Uterus (tissue), 3 donors: ENCODE measurements at regions not wholly inside any gene's neighbourhood (a gene's known extent, or its start where the extent isn't known, plus 50 kb on each side); places are given as distances from the start of the nearest gene placed in this dataset.

Source experiments
- DNase-seq, 2 donors: peaks; one replicate each; pipeline ENCODE4 v3.0.0-alpha.2; 2019 to 2020
- H3K27ac ChIP-seq, 2 donors: fragments of 200-600 bp; sonication (generic); 1 replicate in 1 of 2; 2 replicates in 1 of 2; pipeline ENCODE4 v1.5.1; 2016 to 2018
- H3K27me3 ChIP-seq, 2 donors: fragments of 200-600 bp; sonication (generic); one replicate each; pipeline ENCODE4 v1.5.1; 2018 to 2019; ENCODE audit warnings: control low read depth in 1 of 2
- H3K36me3 ChIP-seq, 2 donors: fragments of 200-600 bp; sonication (generic); one replicate each; pipeline ENCODE4 v1.5.1; 2019; ENCODE audit warnings: control low read depth in 1 of 2
- H3K4me1 ChIP-seq, 2 donors: fragments of 200-600 bp; sonication (generic); one replicate each; pipeline ENCODE4 v1.5.1; 2018 to 2019; ENCODE audit warnings: control low read depth in 1 of 2
- H3K4me3 ChIP-seq, 2 donors: fragments of 200-600 bp; sonication (generic); 1 replicate in 1 of 2; 2 replicates in 1 of 2; pipeline ENCODE4 v1.5.1; 2018 to 2019; ENCODE audit warnings: mild to moderate bottlenecking in 1 of 2
- H3K9me3 ChIP-seq, 2 donors: fragments of 200-600 bp; sonication (generic); one replicate each; pipeline ENCODE4 v1.5.1; 2019; ENCODE audit warnings: control low read depth in 1 of 2
- CTCF ChIP-seq, 4 experiments: fragments of 200-600 bp in 2 of 4; fragments of 450-650 bp in 2 of 4; sonication (generic) in 2 of 4; IDR thresholded peaks; one replicate each; pipeline ENCODE4 v1.5.1; 2016 to 2019; ENCODE audit warnings: antibody characterized with exemption in 4 of 4, mild to moderate bottlenecking in 2 of 4, moderate library complexity in 1 of 4
- POLR2A ChIP-seq, 2 donors: fragments of 450-650 bp; IDR thresholded peaks; one replicate each; pipeline ENCODE4 v1.6.1; 2016; ENCODE audit warnings: antibody characterized with exemption in 2 of 2, mild to moderate bottlenecking in 1 of 2, moderate library complexity in 1 of 2
- intact Hi-C: fragments of 100-400 bp; cut with DNase I; formaldehyde crosslinking; loops from one replicate; pipeline ENCODE4 v1.15.1; 2023; ENCODE audit warnings: low total_unique reads
- donor health status: DM: yes; HTN: yes; CAD: no.

DNA sequence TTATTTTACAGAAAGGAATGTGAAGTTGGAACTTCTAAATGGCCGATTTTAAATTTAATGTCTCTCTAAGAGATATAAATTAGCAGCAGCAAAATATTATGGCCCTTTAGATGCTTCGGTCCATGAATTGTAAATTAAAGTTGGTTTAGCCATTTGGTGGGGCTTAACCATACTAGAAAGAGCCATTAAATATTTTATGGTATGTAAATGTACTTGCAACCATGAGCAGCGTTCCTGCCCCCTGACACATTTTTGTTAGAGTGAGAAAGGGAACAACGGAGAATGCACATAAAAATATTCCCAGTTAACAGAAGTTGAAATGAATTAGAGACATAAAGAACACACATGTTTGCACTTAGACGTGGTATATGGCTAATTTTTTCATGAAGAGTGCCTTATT lies 237.9 kb downstream of the MYLK4 start:
- TF ChIP-seq CTCF (IDR thresholded peaks at IDR 0.05) = no peak
- no peak for TF ChIP-seq POLR2A (IDR thresholded peaks at IDR 0.05)
- Histone ChIP-seq H3K27ac (no peak overlapping the region), H3K4me3 (no peak overlapping the region), H3K27me3 (no peaks in the 10 kb centered on the region), H3K9me3 (no peaks in the 10 kb centered on the region), H3K4me1 (no peaks in the 10 kb centered on the region), H3K36me3 (no peaks in the 10 kb centered on the region)
- DNase-seq = no peak
- intact Hi-C loops = no loop called here

- Histone ChIP-seq H3K4me1 (no peaks in the 10 kb centered on the region), H3K9me3 (no peaks in the 10 kb centered on the region), H3K4me3 (no peak overlapping the region), H3K27me3 (no peaks in the 10 kb centered on the region), H3K27ac (no peak overlapping the region), H3K36me3 (no peaks in the 10 kb centered on the region)
- TF ChIP-seq POLR2A (IDR thresholded peaks at IDR 0.05) = no peak
- no peak for TF ChIP-seq CTCF (IDR thresholded peaks at IDR 0.05)
- no peak for DNase-seq
- intact Hi-C loops = no loop called here
These were observed 240.4 kb downstream of the MYLK4 start for GRCh38 chr6:2510316-2510715.

DNA sequence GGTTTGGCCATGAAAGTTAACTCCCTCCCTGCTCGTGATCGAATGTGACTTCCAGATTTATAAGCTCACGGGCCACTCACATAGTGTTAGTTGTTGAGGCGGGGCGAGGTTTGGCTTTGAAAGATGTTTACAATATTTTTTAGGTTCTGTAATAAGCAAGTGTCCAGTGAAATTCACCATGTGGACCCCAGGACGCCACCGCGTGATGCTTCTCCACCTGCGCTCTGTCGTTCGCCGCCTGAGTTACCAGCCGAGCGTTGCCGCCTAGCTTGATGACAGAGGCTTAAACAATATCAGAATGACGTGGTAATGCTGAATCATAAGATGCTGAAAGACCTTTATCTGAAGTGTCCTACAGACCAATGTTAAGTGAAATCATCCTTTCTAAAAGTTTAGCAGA lies 241.0 kb downstream of the MYLK4 start:
- Histone ChIP-seq H3K4me3 (no peak overlapping the region), H3K36me3 (no peaks in the 10 kb centered on the region), H3K27me3 (no peaks in the 10 kb centered on the region), H3K4me1 (no peaks in the 10 kb centered on the region), H3K9me3 (no peaks in the 10 kb centered on the region), H3K27ac (no peak overlapping the region)
- no peak for TF ChIP-seq CTCF (IDR thresholded peaks at IDR 0.05)
- TF ChIP-seq POLR2A (IDR thresholded peaks at IDR 0.05) = no peak
- no peak for DNase-seq
- intact Hi-C loops = no loop called here

DNA sequence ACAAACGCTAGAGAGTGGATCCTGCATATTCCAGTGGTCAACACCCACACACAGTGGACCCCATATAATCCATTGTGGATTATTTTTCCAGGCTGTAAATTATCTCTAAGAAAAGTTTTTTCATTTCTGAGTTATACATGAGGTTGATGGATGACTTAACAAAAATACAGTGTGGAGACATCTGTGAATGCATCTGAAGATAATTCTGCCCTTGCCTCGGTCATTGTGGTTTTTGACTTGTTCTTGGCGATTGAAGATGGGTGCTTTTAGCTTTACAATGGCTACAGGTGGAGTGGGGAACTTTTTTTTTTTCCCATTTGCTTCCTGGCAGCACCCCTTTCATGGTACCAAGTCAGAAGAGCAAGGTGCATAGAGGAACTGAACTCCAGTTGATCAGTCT lies 242.7 kb downstream of the MYLK4 start:
- H3K4me3 ChIP-seq = no peak overlapping the region

DNA sequence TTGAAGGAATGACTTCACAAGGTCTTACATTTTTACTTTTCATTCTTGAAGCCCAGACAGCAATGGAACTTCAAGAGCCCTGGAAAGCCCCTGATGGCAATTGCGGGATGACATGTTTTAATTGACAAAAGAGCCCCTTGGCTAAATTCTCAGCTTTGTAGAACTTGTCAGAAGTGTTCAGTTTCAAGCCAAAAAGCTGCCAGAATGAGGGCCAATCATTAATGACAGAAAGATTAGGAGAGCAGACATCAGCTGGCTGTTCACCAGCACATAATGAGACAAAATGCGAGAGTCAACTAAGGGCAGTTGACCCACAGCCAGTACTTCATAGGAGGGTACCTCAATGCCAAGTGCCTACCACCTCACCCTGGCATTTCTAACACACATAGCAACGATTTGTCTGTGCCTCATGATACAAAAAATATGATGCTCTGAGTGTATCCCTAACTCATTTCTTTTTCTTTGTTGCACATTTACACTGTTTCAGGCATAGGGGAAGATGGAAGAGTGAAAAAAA lies 243.1 kb downstream of the MYLK4 start:
- no peaks in the 10 kb centered on the region for H3K4me1 ChIP-seq
- intact Hi-C loops = no loop called here
- H3K27me3 ChIP-seq = no peaks in the 10 kb centered on the region
- H3K4me3 ChIP-seq = no peak overlapping the region
- TF ChIP-seq POLR2A (IDR thresholded peaks at IDR 0.05) (no peak), CTCF (IDR thresholded peaks at IDR 0.05) (no peak)
- DNase-seq = no peak
- no peak overlapping the region for H3K27ac ChIP-seq
- H3K9me3 ChIP-seq = no peaks in the 10 kb centered on the region
- no peaks in the 10 kb centered on the region for H3K36me3 ChIP-seq

More for the DNA sequence above, 242.7 kb downstream of the MYLK4 start:
- H3K4me1 ChIP-seq = no peaks in the 10 kb centered on the region
- no peak for TF ChIP-seq POLR2A (IDR thresholded peaks at IDR 0.05)
- no peak for TF ChIP-seq CTCF (IDR thresholded peaks at IDR 0.05)
- no peaks in the 10 kb centered on the region for H3K27me3 ChIP-seq
- intact Hi-C loops = no loop called here
- no peaks in the 10 kb centered on the region for H3K9me3 ChIP-seq
- no peaks in the 10 kb centered on the region for H3K36me3 ChIP-seq
- no peak overlapping the region for H3K27ac ChIP-seq
- DNase-seq = no peak
